ENCODE measurements at regions not wholly inside any gene's neighbourhood (a gene's known extent, or its start where the extent isn't known, plus 50 kb on each side); places are given as distances from the start of the nearest gene placed in this dataset.
A peak's percentile ranks its signal among the peaks of the same experiment; 100 is the strongest.
"Not testable (repeated sequence)": the region's sequence is repeated elsewhere in the genome, so short reads cannot be mapped to it uniquely, and the experiment has no call there.

GRCh38 chr15:62502451-62502850, 337.4 kb upstream of the C2CD4B start:
- no peak for DNase-seq (ENCODE audit: low read depth in 2 of 2)

GRCh38 chr15:62503451-62503850, 338.4 kb upstream of the C2CD4B start:
- DNase-seq (ENCODE audit: low read depth in 2 of 2) = no peak

GRCh38 chr15:62505762-62506161, 340.7 kb upstream of the C2CD4B start:
- no peak for DNase-seq (ENCODE audit: low read depth in 2 of 2)

GRCh38 chr15:62506217-62506805, 341.2 kb upstream of the C2CD4B start:
- DNase-seq (ENCODE audit: low read depth in 2 of 2) = no peak

- no peak for DNase-seq (ENCODE audit: low read depth in 2 of 2)
Observed at GRCh38 chr15:62509395-62509958, 344.4 kb upstream of the C2CD4B start.

GRCh38 chr15:62510791-62511190, 345.7 kb upstream of the C2CD4B start:
- DNase-seq (ENCODE audit: low read depth in 2 of 2) = no peak

GRCh38 chr15:62512904-62513303, 347.8 kb upstream of the C2CD4B start:
- DNase-seq (ENCODE audit: low read depth in 2 of 2) = no peak

- DNase-seq (ENCODE audit: low read depth in 2 of 2) = no peak
Observed at GRCh38 chr15:62513893-62514292, 348.8 kb upstream of the C2CD4B start.

GRCh38 chr15:62515696-62516395, 350.8 kb upstream of the C2CD4B start:
- no peak for DNase-seq (ENCODE audit: low read depth in 2 of 2)

GRCh38 chr15:62517541-62517940, 352.5 kb upstream of the C2CD4B start:
- DNase-seq (ENCODE audit: low read depth in 2 of 2) = no peak

- DNase-seq (ENCODE audit: low read depth in 2 of 2) = not testable (repeated sequence)
Observed at GRCh38 chr15:62518666-62519065, 353.6 kb upstream of the C2CD4B start.

- DNase-seq (ENCODE audit: low read depth in 2 of 2) = peak in 1 of 2 donors; percentile 7
Observed at GRCh38 chr15:62519900-62520299, 354.8 kb upstream of the C2CD4B start.

- DNase-seq (ENCODE audit: low read depth in 2 of 2) = no peak
Observed at GRCh38 chr15:62520887-62521286, 355.8 kb upstream of the C2CD4B start.

GRCh38 chr15:62521396-62521795, 356.3 kb upstream of the C2CD4B start:
- no peak for DNase-seq (ENCODE audit: low read depth in 2 of 2)

GRCh38 chr15:62524848-62525247, 359.8 kb upstream of the C2CD4B start:
- no peak for DNase-seq (ENCODE audit: low read depth in 2 of 2)

- no peak for DNase-seq (ENCODE audit: low read depth in 2 of 2)
Observed at GRCh38 chr15:62527387-62527786, 362.3 kb upstream of the C2CD4B start.

GRCh38 chr15:62528505-62528904, 363.4 kb upstream of the C2CD4B start:
- DNase-seq (ENCODE audit: low read depth in 2 of 2) = no peak

- no peak for DNase-seq (ENCODE audit: low read depth in 2 of 2)
Observed at GRCh38 chr15:62532367-62532766, 367.3 kb upstream of the C2CD4B start.

- no peak for DNase-seq (ENCODE audit: low read depth in 2 of 2)
Observed at GRCh38 chr15:62533687-62534086, 368.6 kb upstream of the C2CD4B start.

- DNase-seq (ENCODE audit: low read depth in 2 of 2) = no peak
Observed at GRCh38 chr15:62534996-62535395, 369.9 kb upstream of the C2CD4B start.

- DNase-seq (ENCODE audit: low read depth in 2 of 2) = no peak
Observed at GRCh38 chr15:62539236-62539635, 374.2 kb upstream of the C2CD4B start.

- DNase-seq (ENCODE audit: low read depth in 2 of 2) = no peak
Observed at GRCh38 chr15:62541250-62541649, 376.2 kb upstream of the C2CD4B start.

GRCh38 chr15:62541846-62542245, 376.8 kb upstream of the C2CD4B start:
- DNase-seq (ENCODE audit: low read depth in 2 of 2) = no peak
